ENCODE measurements at regions not wholly inside any gene's neighbourhood (a gene's known extent, or its start where the extent isn't known, plus 50 kb on each side); places are given as distances from the start of the nearest gene placed in this dataset.

- Histone ChIP-seq H3K4me3 (no peak overlapping the region), H3K36me3 (no peaks in the 10 kb centered on the region), H3K4me1 (ENCODE audit: low read depth) (no peaks in the 10 kb centered on the region), H3K9me3 (ENCODE audit: low read depth) (no peaks in the 10 kb centered on the region), H3K27ac (no peak overlapping the region), H3K27me3 (peaks cover 2% of the 10 kb centered on the region)
- TF ChIP-seq, protein P1, sequence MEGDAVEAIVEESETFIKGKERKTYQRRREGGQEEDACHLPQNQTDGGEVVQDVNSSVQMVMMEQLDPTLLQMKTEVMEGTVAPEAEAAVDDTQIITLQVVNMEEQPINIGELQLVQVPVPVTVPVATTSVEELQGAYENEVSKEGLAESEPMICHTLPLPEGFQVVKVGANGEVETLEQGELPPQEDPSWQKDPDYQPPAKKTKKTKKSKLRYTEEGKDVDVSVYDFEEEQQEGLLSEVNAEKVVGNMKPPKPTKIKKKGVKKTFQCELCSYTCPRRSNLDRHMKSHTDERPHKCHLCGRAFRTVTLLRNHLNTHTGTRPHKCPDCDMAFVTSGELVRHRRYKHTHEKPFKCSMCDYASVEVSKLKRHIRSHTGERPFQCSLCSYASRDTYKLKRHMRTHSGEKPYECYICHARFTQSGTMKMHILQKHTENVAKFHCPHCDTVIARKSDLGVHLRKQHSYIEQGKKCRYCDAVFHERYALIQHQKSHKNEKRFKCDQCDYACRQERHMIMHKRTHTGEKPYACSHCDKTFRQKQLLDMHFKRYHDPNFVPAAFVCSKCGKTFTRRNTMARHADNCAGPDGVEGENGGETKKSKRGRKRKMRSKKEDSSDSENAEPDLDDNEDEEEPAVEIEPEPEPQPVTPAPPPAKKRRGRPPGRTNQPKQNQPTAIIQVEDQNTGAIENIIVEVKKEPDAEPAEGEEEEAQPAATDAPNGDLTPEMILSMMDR (IDR thresholded peaks at IDR 0.05; ENCODE audit: low read depth, low read length), result no peak
- no peak for DNase-seq (ENCODE audit: low read depth in 1 of 2, low spot score in 1 of 2)
Observed at GRCh38 chr16:55232822-55233221, 91.2 kb upstream of the IRX6 start.

- Histone ChIP-seq H3K9me3 (ENCODE audit: low read depth) (no peaks in the 10 kb centered on the region), H3K27me3 (peaks cover 2% of the 10 kb centered on the region), H3K36me3 (no peaks in the 10 kb centered on the region), H3K4me1 (ENCODE audit: low read depth) (no peaks in the 10 kb centered on the region), H3K4me3 (no peak overlapping the region), H3K27ac (no peak overlapping the region)
- TF ChIP-seq, protein P1 (IDR thresholded peaks at IDR 0.05; ENCODE audit: low read depth, low read length), result no peak
- no peak for DNase-seq (ENCODE audit: low read depth in 1 of 2, low spot score in 1 of 2)
Observed at GRCh38 chr16:55233464-55233863, 90.5 kb upstream of the IRX6 start.

- Histone ChIP-seq H3K4me1 (ENCODE audit: low read depth) (no peaks in the 10 kb centered on the region), H3K27ac (no peak overlapping the region), H3K9me3 (ENCODE audit: low read depth) (no peaks in the 10 kb centered on the region), H3K27me3 (peaks cover 5% of the 10 kb centered on the region), H3K36me3 (no peaks in the 10 kb centered on the region), H3K4me3 (no peak overlapping the region)
- TF ChIP-seq, protein P1 (IDR thresholded peaks at IDR 0.05; ENCODE audit: low read depth, low read length), result no peak
- DNase-seq (ENCODE audit: low read depth in 1 of 2, low spot score in 1 of 2), result peak in 1 of 2 donors; percentile 14
Observed at GRCh38 chr16:55236655-55237054, 87.3 kb upstream of the IRX6 start.

DNA sequence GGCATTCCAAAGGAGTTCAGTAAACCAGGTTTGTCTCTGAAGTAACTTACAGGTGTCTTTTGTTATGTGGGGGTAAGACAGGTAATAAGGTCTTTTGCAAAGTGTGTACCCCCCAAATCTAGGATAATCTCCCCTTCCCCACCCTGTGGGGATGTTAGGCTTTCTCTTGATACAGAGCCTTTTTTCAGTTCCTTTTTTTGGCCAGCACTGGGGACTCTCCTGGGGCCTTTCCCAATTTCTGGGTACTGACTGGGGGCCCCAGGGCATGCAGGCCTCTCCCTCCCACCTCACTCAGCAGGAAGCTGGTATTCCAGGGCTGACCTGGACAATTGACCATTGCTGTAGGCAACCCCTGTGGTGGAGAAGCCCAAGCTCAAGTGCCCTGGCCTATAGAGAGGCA is 84.3 kb upstream of the IRX6 start:
- Histone ChIP-seq H3K9me3 (ENCODE audit: low read depth) (no peaks in the 10 kb centered on the region), H3K36me3 (no peaks in the 10 kb centered on the region), H3K27me3 (peaks cover 5% of the 10 kb centered on the region), H3K4me3 (no peak overlapping the region), H3K27ac (no peak overlapping the region), H3K4me1 (ENCODE audit: low read depth) (no peaks in the 10 kb centered on the region)
- TF ChIP-seq, protein P1 (IDR thresholded peaks at IDR 0.05; ENCODE audit: low read depth, low read length), result no peak
- DNase-seq (ENCODE audit: low read depth in 1 of 2, low spot score in 1 of 2), result no peak

GRCh38 chr16:55240888-55241287 is 83.1 kb upstream of the IRX6 start:
- Histone ChIP-seq H3K4me3 (no peak overlapping the region), H3K27ac (no peak overlapping the region), H3K27me3 (peaks cover 5% of the 10 kb centered on the region), H3K36me3 (no peaks in the 10 kb centered on the region), H3K9me3 (ENCODE audit: low read depth) (no peaks in the 10 kb centered on the region), H3K4me1 (ENCODE audit: low read depth) (no peaks in the 10 kb centered on the region)
- DNase-seq (ENCODE audit: low read depth in 1 of 2, low spot score in 1 of 2), result no peak
- TF ChIP-seq, protein P1 (IDR thresholded peaks at IDR 0.05; ENCODE audit: low read depth, low read length), result no peak

DNA sequence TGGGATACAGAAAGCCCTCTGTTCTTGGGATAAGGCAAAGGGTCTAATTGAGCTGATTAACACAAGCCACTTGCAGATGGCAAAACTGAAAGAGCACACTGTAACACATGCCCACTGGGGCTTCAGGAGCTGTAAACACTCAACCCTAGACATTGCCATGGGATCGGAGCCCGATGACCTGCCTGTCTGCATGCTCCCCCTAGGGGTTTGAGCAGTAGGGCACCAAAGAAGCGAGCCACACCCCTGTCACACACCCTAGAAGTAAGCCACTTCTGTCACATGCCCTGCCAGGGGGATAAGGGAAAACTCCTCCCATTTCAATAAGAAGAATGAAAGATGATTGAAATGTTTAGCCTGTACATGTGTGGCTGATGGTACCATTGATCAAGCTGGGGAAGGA is 81.3 kb upstream of the IRX6 start:
- DNase-seq (ENCODE audit: low read depth in 1 of 2, low spot score in 1 of 2), result no peak
- H3K27me3 ChIP-seq, result peaks cover 5% of the 10 kb centered on the region

More for the DNA sequence above, 81.3 kb upstream of the IRX6 start:
- no peaks in the 10 kb centered on the region for H3K9me3 ChIP-seq (ENCODE audit: low read depth)
- no peak overlapping the region for H3K4me3 ChIP-seq
- no peak overlapping the region for H3K27ac ChIP-seq
- no peaks in the 10 kb centered on the region for H3K4me1 ChIP-seq (ENCODE audit: low read depth)
- TF ChIP-seq, protein P1 (IDR thresholded peaks at IDR 0.05; ENCODE audit: low read depth, low read length), result no peak
- H3K36me3 ChIP-seq, result no peaks in the 10 kb centered on the region

All from cardiac muscle cell (in vitro differentiated cells and primary cell).